Hepatocyte (in vitro differentiated cells): ENCODE measurements at regions not wholly inside any gene's neighbourhood (a gene's known extent, or its start where the extent isn't known, plus 50 kb on each side); places are given as distances from the start of the nearest gene placed in this dataset.

ENCODE experiments used
- CTCF ChIP-seq: fragments of 200-600 bp; sonication (generic); IDR thresholded peaks from 2 replicates; pipeline ENCODE4 v1.5.1; 2016; ENCODE audit warnings: antibody characterized with exemption, mild to moderate bottlenecking; ENCODE audit not compliant: poor library complexity
- EZH2 ChIP-seq: fragments of 200-600 bp; sonication (generic); IDR thresholded peaks from 2 replicates; pipeline ENCODE4 v1.6.1; 2016; ENCODE audit warnings: antibody characterized with exemption, mild to moderate bottlenecking, borderline replicate concordance
- EZH2phosphoT487 ChIP-seq: fragments of 200-600 bp; sonication (generic); IDR thresholded peaks from one replicate; pipeline ENCODE4 v1.6.1; 2018; ENCODE audit warnings: antibody characterized with exemption, mild to moderate bottlenecking, low read depth, moderate library complexity; ENCODE audit not compliant: unreplicated experiment, severe bottlenecking

DNA sequence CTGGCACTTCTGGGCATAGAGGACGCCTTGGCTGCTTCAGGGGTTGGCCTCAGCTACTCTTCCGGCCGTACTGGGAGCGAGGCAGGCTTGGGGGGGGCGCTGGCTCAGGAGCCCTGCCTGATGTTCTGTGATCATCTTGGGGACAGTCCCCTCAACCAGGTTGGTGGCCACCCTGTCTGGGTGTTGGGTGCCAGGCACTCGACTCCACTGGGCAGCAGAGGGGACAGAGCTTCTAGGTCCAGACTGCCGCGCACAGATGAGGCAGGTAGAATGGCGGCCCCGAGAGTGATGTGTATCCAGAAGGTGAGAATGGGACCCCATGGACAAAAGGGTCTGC is 84.9 kb downstream of the ASB1 start:
- TF ChIP-seq CTCF: no peak
- no peak for TF ChIP-seq EZH2phosphoT487
- TF ChIP-seq EZH2: no peak
